Posterior vena cava (tissue), 2 donors: ENCODE measurements at regions not wholly inside any gene's neighbourhood (a gene's known extent, or its start where the extent isn't known, plus 50 kb on each side); places are given as distances from the start of the nearest gene placed in this dataset.

Source experiments
- DNase-seq: peaks from one replicate; pipeline ENCODE4 v3.0.0-alpha.2; 2020; ENCODE audit warnings: low spot score
- intact Hi-C, 2 donors: fragments of 100-400 bp; cut with DNase I; formaldehyde crosslinking; loops; one replicate each; pipeline versions ENCODE4 v1.14.1 to v1.14.2; 2022 to 2023
- donor health status: DM: yes; HTN: yes; CAD: no.
- donor health status: DM: yes; HTN: yes; CAD: no.

- intact Hi-C loops, result no loop called here
- DNase-seq, result no peak
These were observed 142.8 kb upstream of the TOPAZ1 start for GRCh38 chr3:44098656-44099415.

GRCh38 chr3:44099566-44100297 lies 142.0 kb upstream of the TOPAZ1 start:
- no peak for DNase-seq
- intact Hi-C loops, result no loop called here

- no peak for DNase-seq
- intact Hi-C loops, result no loop called here
These were observed 141.4 kb upstream of the TOPAZ1 start for GRCh38 chr3:44100298-44100695.

- DNase-seq, result no peak
- intact Hi-C loops, result no loop called here
These were observed 137.6 kb upstream of the TOPAZ1 start for GRCh38 chr3:44104043-44104442.

GRCh38 chr3:44104668-44105321 lies 136.9 kb upstream of the TOPAZ1 start:
- no peak for DNase-seq
- intact Hi-C loops, result no loop called here

- DNase-seq, result no peak
- intact Hi-C loops, result no loop called here
These were observed 136.1 kb upstream of the TOPAZ1 start for GRCh38 chr3:44105571-44105970.

- intact Hi-C loops, result no loop called here
- no peak for DNase-seq
These were observed 134.9 kb upstream of the TOPAZ1 start for GRCh38 chr3:44106756-44107155.

- intact Hi-C loops, result no loop called here
- no peak for DNase-seq
These were observed 133.2 kb upstream of the TOPAZ1 start for GRCh38 chr3:44108481-44108880.

GRCh38 chr3:44109771-44110361 lies 131.8 kb upstream of the TOPAZ1 start:
- intact Hi-C loops, result no loop called here
- DNase-seq, result no peak

GRCh38 chr3:44110648-44111047 lies 131.0 kb upstream of the TOPAZ1 start:
- DNase-seq, result no peak
- intact Hi-C loops, result no loop called here

- DNase-seq, result no peak
- intact Hi-C loops, result no loop called here
These were observed 130.2 kb upstream of the TOPAZ1 start for GRCh38 chr3:44111482-44111881.

- DNase-seq, result no peak
- intact Hi-C loops, result no loop called here
These were observed 127.5 kb upstream of the TOPAZ1 start for GRCh38 chr3:44114142-44114541.

GRCh38 chr3:44117239-44117638 lies 124.4 kb upstream of the TOPAZ1 start:
- intact Hi-C loops, result no loop called here
- no peak for DNase-seq

GRCh38 chr3:44117736-44118135 lies 124.0 kb upstream of the TOPAZ1 start:
- no peak for DNase-seq
- intact Hi-C loops, result no loop called here

- intact Hi-C loops, result no loop called here
- DNase-seq, result no peak
These were observed 120.7 kb upstream of the TOPAZ1 start for GRCh38 chr3:44120721-44121582.

- DNase-seq, result no peak
- intact Hi-C loops, result no loop called here
These were observed 116.4 kb upstream of the TOPAZ1 start for GRCh38 chr3:44125246-44125645.

- intact Hi-C loops, result no loop called here
- DNase-seq, result no peak
These were observed 115.8 kb upstream of the TOPAZ1 start for GRCh38 chr3:44125882-44126281.

GRCh38 chr3:44128057-44128775 lies 113.5 kb upstream of the TOPAZ1 start:
- intact Hi-C loops, result no loop called here
- DNase-seq, result no peak

- no peak for DNase-seq
- intact Hi-C loops, result no loop called here
These were observed 111.4 kb upstream of the TOPAZ1 start for GRCh38 chr3:44130249-44130648.
